ENCODE measurements at regions not wholly inside any gene's neighbourhood (a gene's known extent, or its start where the extent isn't known, plus 50 kb on each side); places are given as distances from the start of the nearest gene placed in this dataset.

GRCh38 chr2:180463608-180464007, 456.5 kb upstream of the CWC22 start:
- DNase-seq (ENCODE audit: low spot score) = no peak

- no peak for DNase-seq (ENCODE audit: low spot score)
Measured at GRCh38 chr2:180461761-180462160, 454.7 kb upstream of the CWC22 start.

- DNase-seq (ENCODE audit: low spot score) = no peak
Measured at GRCh38 chr2:180456801-180457200, 449.7 kb upstream of the CWC22 start.

DNA sequence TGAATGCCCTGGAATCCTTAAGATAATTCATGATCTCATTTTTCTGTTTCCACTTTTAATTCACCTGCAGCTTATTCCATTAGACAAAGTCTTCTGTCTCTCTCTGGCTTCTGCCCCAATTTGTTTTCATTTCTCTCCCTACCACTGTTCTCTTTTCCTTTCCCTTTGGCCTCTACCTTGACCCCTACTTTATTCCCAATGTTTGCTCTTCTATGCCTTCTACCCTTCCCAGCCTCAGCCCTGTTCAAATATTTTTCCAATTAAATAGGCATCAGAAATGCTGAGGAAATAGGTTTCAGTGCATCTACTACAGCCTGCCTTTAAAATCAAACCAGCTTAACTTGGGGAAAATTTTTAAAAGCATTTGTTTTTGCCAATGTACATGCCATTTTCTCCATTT, 443.7 kb upstream of the CWC22 start:
- DNase-seq (ENCODE audit: low spot score) = no peak

- no peak for DNase-seq (ENCODE audit: low spot score)
Measured at GRCh38 chr2:180449171-180449915, 442.2 kb upstream of the CWC22 start.

- no peak for DNase-seq (ENCODE audit: low spot score)
Measured at GRCh38 chr2:180446492-180446891, 439.4 kb upstream of the CWC22 start.

DNA sequence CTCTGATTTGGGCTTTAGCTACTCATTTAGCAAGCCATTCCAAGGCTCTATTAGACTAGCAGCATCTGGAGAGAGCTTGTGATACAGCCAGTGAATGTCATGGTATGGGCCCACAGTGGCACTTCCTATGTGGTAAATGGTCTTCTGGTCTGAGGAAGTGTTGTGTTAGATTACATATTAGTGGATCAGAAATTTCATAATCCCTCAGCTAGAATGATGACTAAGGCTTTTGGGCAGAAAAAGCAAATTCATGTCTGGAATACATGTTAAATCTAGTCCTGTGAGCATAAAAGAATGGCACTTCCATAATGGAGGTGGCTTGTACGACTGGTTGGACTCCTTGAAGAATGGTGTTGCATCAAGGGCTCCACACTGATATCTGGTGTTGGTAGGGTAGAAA, 436.8 kb upstream of the CWC22 start:
- no peak for DNase-seq (ENCODE audit: low spot score)

DNA sequence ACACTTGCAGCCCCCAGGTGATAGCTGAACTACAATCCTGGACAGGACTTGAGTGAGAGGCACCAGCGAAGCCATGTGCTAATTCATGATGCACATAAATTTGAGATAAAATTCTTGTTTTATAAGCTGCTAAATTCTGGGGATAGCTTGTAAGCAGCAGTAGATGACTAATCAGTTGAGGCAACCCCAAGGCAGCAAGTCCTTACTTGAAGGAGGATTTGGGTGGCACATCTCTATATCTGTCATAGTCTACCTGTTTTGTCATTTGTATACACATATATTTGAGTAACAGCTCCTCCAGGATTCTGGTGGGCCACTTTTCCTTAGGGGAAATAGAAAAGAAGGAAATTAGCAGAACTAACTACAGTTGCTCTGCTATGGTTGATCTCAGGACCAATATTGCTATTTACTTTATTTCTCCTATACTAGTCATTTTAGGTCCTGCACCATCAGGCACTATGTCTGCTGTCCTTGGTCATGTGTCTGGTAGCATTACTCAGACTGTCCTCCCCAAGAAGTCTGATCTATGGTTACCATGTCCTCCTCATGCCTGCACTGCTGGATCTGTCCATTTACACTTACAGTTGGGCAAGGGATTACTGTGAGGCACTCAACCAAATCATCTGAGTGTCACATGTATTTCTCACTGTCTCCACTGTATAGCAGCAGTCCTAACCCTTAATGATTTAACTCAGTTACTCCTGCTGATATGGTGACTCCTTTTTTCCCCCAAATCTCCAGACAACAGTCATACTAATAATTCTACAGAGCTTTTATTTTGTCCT, 436.0 kb upstream of the CWC22 start:
- DNase-seq (ENCODE audit: low spot score) = no peak

- DNase-seq (ENCODE audit: low spot score) = no peak
Measured at GRCh38 chr2:180419212-180419611, 412.1 kb upstream of the CWC22 start.

DNA sequence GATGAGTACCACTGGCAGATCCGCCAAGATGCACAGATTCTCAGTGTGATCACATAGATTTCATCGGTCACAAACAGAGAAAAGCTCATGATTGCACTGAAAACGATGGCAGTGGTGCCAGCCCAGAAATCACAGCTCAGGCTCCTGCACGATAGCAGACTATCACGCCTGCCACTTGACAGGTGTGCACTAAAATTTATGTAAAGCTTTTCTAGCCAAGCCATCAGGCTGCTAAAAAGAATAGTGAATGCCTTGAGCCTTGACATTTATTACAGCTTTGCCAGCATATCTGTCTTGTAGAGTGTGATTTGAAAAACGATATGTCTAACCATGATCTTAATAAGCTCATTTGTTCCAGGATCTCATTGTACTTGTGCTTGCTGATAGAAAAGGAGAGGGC, 409.5 kb upstream of the CWC22 start:
- no peak for DNase-seq (ENCODE audit: low spot score)

- DNase-seq (ENCODE audit: low spot score) = peak; percentile 46
Measured at GRCh38 chr2:180413336-180413735, 406.2 kb upstream of the CWC22 start.

GRCh38 chr2:180412219-180412618, 405.1 kb upstream of the CWC22 start:
- DNase-seq (ENCODE audit: low spot score) = no peak

GRCh38 chr2:180411661-180412060, 404.6 kb upstream of the CWC22 start:
- DNase-seq (ENCODE audit: low spot score) = no peak

- DNase-seq (ENCODE audit: low spot score) = no peak
Measured at GRCh38 chr2:180406687-180407086, 399.6 kb upstream of the CWC22 start.

GRCh38 chr2:180405520-180405919, 398.4 kb upstream of the CWC22 start:
- no peak for DNase-seq (ENCODE audit: low spot score)

- DNase-seq (ENCODE audit: low spot score) = no peak
Measured at GRCh38 chr2:180394305-180394704, 387.2 kb upstream of the CWC22 start.

DNA sequence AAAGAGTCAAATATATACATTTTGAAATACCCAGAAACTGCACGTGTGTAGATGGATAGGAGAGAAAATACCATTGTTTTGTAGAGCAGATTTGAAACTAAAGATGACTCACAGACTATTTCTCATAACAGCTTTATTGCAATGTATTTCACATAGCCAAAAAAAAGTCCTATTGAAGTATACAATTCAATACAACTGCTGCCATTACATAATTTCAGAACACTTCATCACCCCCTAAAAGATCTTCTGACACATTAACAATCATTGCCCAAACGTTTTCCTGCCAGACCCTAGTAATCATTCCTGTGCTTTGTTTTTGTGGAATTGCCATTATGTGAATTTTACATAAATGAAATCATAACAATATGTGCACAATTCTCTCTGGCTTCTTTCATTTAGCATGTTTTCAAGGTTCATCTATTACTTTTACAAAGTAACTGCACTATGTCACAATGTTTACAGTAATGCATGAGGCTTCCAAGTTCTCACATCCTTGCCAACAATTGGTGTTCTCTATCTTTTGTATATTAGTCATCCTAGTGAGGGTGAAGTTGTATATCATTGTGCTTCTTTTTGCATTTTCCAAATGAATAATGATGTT, 378.6 kb upstream of the CWC22 start:
- DNase-seq (ENCODE audit: low spot score) = no peak

- no peak for DNase-seq (ENCODE audit: low spot score)
Measured at GRCh38 chr2:180376066-180376465, 369.0 kb upstream of the CWC22 start.

DNA sequence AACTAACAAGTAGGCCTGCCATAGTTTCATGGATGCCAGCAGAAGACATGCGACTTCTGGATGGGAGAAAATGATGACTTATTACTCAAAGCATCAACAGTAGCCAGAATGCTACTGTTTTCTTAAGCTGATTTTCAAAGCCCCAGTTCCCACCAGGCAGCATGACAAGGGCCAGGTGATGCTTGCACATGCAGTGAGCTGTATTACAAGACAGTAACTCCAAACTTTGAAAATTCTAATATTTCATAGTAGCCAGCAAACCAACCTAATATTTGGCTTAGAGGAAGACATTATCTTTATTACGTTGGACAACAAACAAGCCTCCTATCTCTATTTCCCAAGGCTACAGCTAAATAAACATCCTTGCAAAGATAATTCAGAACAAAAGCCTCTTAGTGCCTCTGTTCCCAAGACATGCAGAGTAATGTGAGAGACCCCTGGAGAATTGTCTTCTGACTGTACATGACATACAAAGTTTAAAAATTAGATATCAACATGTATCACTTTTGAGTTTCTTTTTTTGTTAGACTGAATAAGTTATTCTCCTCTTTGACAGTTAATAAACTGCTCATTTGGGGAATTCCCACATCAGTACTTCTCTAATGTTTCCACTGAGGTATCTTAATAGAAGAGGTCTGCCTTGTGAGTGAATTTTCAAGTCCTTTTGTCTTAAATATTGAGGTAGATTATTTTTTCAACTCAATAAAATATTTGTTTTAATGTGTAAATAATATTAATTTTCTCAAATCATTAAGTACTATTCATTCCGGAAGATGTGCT, 367.6 kb upstream of the CWC22 start:
- no peak for DNase-seq (ENCODE audit: low spot score)

DNA sequence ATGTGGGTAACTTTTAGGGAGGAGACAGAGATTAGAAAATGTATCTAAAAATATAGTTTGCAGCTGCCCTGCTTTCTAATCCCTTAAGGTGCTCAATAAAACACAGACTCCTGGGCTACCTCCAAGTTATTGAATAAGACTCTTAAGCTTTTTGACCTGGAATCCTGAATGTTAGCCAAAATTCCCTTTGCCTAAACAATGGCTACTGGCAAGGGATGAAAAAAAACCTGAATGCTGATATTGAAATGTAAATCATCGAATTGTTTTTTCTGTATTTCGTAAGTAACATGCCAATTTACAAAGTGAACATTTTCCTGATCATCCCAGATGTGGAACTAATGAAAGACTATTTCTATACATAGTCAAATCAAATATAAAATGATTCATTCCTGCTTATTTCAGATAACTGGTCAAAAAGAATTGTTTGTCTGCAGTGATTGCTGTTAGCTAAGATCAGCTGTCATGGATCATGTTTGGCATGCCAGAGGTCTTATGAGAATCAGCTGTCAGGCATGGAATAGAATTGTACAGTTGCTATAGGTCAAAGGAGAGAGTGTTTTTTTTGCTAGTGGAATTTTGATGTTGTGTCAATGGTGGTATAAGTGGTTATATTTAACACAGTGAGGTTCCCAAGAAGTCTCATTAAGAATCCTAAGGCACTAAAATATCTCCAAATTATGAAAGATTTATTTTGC, 363.6 kb upstream of the CWC22 start:
- no peak for DNase-seq (ENCODE audit: low spot score)

DNA sequence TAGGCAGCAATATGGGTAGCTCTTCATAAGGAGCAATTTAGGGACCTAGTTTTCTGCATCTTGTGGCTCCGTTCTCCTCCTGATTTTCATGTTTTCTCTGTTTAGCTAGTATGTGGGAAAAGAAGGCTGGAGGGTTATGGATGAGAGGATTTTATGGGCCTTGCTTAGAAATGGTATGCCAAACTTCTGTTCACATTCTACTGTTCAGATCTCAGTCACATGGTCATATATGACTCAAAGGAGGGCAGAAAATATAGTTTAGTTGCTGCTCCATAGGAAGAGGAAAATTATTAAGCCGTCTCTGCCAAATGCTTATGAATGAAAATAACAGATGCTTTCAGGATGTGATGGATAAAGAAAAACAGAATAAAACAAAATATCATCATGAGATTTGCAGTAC, 361.8 kb upstream of the CWC22 start:
- no peak for DNase-seq (ENCODE audit: low spot score)

GRCh38 chr2:180367815-180368214, 360.7 kb upstream of the CWC22 start:
- no peak for DNase-seq (ENCODE audit: low spot score)
